ENCODE measurements at regions not wholly inside any gene's neighbourhood (a gene's known extent, or its start where the extent isn't known, plus 50 kb on each side); places are given as distances from the start of the nearest gene placed in this dataset.

DNA sequence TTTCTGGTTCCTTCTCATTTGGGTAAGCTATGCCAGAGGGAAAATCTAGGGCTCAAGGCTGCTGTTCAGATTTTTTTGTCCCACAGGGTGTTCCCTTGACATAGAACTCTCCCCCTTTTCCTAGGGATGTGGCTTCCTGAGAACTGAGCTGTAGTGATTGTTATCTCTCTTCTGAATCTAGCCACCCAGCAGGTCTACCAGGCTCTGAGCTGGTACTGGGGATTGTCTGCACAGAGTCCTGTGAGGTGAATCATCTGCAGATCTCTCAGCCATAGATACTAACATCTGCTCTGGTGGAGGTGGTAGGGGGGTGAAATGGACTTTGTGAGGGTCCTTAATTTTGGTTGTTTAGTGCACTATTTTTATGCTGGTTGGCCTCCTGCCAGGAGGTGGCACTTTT lies 167.3 kb upstream of the PGR start:
- dilution Hi-C loops (cut with MboI; ENCODE audit: extremely low pct_ligation_motif_present, low sequenced_read_pairs) = no loop called here
- no TSS peak for BruUV-seq (replicated peaks)

More for the DNA sequence above, 167.3 kb upstream of the PGR start:
- no peak overlapping the region for H3K4me3 ChIP-seq (replicated peaks in 1 of 3; ENCODE audit: insufficient read depth in 1 of 3, low read depth in 1 of 3, low read length in 3 of 3)
- no peak overlapping the region for H3K9ac ChIP-seq (replicated peaks; ENCODE audit: extremely low read depth, insufficient read depth, low read length)
- H4K20me1 ChIP-seq (replicated peaks; ENCODE audit: control insufficient read depth, extremely low read depth, insufficient read depth, low read length) = no peaks in the 10 kb centered on the region
- H3K27me3 ChIP-seq (ENCODE audit: control insufficient read depth in 2 of 2, insufficient read depth in 2 of 2, low read length in 2 of 2) = no peaks in the 10 kb centered on the region
- ChIA-PET CTCF (no interaction called here), POLR2A (no interaction called here)
- H3K4me1 ChIP-seq (ENCODE audit: control insufficient read depth, extremely low read depth, insufficient read depth, low read length) = no peaks in the 10 kb centered on the region
- DNase-seq (ENCODE audit: low read depth, low spot score) = no peak
- no peak for FAIRE-seq
- H3K9me1 ChIP-seq (replicated peaks; ENCODE audit: control insufficient read depth, extremely low read depth, insufficient read depth, low read length) = no peaks in the 10 kb centered on the region
- intact Hi-C loops (cut with micrococcal nuclease) = no loop called here
- H3K27ac ChIP-seq (ENCODE audit: insufficient read depth, low read depth, low read length) = no peak overlapping the region
- H2AFZ ChIP-seq (ENCODE audit: low read depth, low read length) = no peak overlapping the region
- H3K9me3 ChIP-seq (replicated peaks; ENCODE audit: control insufficient read depth, insufficient read depth, low read length) = peaks cover 2% of the 10 kb centered on the region
- no peaks in the 10 kb centered on the region for H3K79me2 ChIP-seq (ENCODE audit: control insufficient read depth, insufficient read depth, low read length)
- no peak overlapping the region for H3K4me2 ChIP-seq (ENCODE audit: insufficient read depth, low read length)
- no peaks in the 10 kb centered on the region for H3K36me3 ChIP-seq (ENCODE audit: control insufficient read depth in 2 of 2, extremely low read depth in 1 of 2, insufficient read depth in 2 of 2, low read length in 2 of 2)
- TF ChIP-seq POLR2AphosphoS5 (IDR thresholded peaks at IDR 0.05; ENCODE audit: insufficient read depth, low read depth, low read length) (no peak), FOS (IDR thresholded peaks at IDR 0.05; ENCODE audit: borderline replicate concordance, insufficient read depth, low read length) (no peak), JUN (IDR thresholded peaks at IDR 0.05; ENCODE audit: borderline replicate concordance, insufficient read depth, insufficient read length, low read depth) (no peak), EZH2 (IDR thresholded peaks at IDR 0.05; ENCODE audit: borderline replicate concordance, low read depth, low read length, severe bottlenecking) (no peak), GATA2 (IDR thresholded peaks at IDR 0.05; ENCODE audit: insufficient read depth, insufficient read length, low read depth, low read length) (no peak), MYC (IDR thresholded peaks at IDR 0.05; ENCODE audit: low read depth, low read length) (no peak), POLR2A (IDR thresholded peaks at IDR 0.05; ENCODE audit: low read depth, low read length) (no peak)
- TF ChIP-seq, protein P1, sequence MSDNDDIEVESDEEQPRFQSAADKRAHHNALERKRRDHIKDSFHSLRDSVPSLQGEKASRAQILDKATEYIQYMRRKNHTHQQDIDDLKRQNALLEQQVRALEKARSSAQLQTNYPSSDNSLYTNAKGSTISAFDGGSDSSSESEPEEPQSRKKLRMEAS (IDR thresholded peaks at IDR 0.05; ENCODE audit: insufficient read depth, insufficient read length) = no peak
- TF ChIP-seq, protein P2, sequence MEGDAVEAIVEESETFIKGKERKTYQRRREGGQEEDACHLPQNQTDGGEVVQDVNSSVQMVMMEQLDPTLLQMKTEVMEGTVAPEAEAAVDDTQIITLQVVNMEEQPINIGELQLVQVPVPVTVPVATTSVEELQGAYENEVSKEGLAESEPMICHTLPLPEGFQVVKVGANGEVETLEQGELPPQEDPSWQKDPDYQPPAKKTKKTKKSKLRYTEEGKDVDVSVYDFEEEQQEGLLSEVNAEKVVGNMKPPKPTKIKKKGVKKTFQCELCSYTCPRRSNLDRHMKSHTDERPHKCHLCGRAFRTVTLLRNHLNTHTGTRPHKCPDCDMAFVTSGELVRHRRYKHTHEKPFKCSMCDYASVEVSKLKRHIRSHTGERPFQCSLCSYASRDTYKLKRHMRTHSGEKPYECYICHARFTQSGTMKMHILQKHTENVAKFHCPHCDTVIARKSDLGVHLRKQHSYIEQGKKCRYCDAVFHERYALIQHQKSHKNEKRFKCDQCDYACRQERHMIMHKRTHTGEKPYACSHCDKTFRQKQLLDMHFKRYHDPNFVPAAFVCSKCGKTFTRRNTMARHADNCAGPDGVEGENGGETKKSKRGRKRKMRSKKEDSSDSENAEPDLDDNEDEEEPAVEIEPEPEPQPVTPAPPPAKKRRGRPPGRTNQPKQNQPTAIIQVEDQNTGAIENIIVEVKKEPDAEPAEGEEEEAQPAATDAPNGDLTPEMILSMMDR (IDR thresholded peaks at IDR 0.05; ENCODE audit: extremely low read depth in 1 of 2, insufficient read depth in 1 of 2, low read depth in 1 of 2, low read length in 2 of 2) = no peak
